ENCODE measurements at regions not wholly inside any gene's neighbourhood (a gene's known extent, or its start where the extent isn't known, plus 50 kb on each side); places are given as distances from the start of the nearest gene placed in this dataset.

DNA sequence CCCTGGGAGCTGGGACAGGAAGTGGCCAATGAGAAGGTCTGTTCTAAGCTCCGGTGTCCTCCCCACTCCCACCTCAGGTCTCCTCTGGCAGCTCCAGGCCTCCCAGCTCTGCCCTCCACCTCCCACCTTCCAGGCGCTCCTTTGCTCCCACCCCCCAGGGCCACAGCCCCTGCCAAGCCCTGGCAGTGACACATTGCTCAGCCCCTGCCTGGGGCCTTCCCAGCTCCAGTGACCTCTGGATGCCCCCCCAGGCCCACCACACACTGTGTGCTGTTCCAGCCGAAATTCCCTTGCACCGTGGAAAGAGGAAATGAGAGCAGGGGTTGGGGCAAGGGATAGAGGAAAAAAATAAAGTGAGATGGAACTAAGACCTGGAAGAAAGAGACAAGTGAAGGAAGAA is 289.6 kb downstream of the CYP26B1 start:
- TF ChIP-seq EZH2 (IDR thresholded peaks at IDR 0.05; ENCODE audit: insufficient read depth, poor library complexity, severe bottlenecking): no peak
- TF ChIP-seq EZH2phosphoT487 (IDR thresholded peaks at IDR 0.05; ENCODE audit: insufficient read depth, low read depth): no peak

Data from GM23248 (cell line).